Kidney epithelial cell (primary cell): ENCODE measurements at regions not wholly inside any gene's neighbourhood (a gene's known extent, or its start where the extent isn't known, plus 50 kb on each side); places are given as distances from the start of the nearest gene placed in this dataset.

Experiments used
- DNase-seq: peaks from one replicate; pipeline ENCODE4 v3.0.0-alpha.2; 2010; ENCODE audit warnings: low read depth
- H3K27me3 ChIP-seq: 2 replicates; pipeline ENCODE4 v1.6.0; 2011; ENCODE audit warnings: low read length; ENCODE audit not compliant: control insufficient read depth, insufficient read depth
- H3K36me3 ChIP-seq: 2 replicates; pipeline ENCODE4 v1.5.1; 2011; ENCODE audit warnings: low read length; ENCODE audit not compliant: control insufficient read depth, insufficient read depth
- H3K4me3 ChIP-seq: 2 replicates; pipeline ENCODE4 v1.5.1; 2011; ENCODE audit warnings: low read depth, mild to moderate bottlenecking, control low read depth, low read length
- CTCF ChIP-seq: IDR thresholded peaks from 2 replicates; pipeline ENCODE4 v1.5.1; 2011; ENCODE audit warnings: mild to moderate bottlenecking, moderate library complexity, low read length, control low read depth, inconsistent platforms; ENCODE audit not compliant: insufficient read depth, poor library complexity, severe bottlenecking

DNA sequence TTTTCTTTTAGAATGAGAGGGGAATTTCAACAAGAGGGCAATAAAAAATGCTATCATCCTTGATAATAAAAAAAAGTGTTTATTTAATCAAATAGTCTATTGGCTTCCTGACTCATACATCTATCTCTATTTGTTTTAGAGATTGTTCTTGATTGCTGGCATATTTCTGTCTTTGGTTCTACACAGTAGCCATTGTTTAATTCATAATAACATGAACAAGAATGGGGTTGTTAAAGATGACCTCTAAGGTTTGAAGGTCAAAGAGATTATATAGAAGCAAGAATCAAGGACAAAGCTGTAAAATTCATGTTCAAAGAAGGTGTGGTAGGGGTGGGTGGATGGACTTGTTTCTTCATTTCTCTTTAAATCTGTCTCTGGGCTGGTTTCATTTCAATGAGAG, 166.0 kb upstream of the KLF12 start:
- Histone ChIP-seq H3K36me3 (no peaks in the 10 kb centered on the region), H3K4me3 (no peak overlapping the region), H3K27me3 (no peaks in the 10 kb centered on the region)
- no peak for TF ChIP-seq CTCF
- DNase-seq = no peak

DNA sequence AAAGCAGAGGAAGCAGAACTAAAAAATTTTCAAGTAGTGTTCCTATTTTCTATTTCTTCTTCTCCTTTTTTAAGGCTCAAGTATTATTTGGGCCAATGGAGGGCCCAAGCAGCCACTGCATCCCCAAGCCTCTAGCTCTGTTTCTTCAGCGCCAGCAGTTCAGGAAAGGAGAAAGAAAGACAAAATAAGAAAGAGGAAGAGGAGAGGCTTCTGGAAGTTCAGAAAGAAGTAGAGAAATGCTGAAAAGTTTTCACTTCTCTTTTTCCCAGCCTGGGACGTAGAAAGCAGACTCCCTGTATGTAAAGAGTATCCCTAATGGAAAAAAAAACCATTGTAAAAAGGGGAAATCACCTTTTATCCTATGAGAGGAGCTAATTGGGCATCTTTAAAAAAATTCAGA, 165.5 kb upstream of the KLF12 start:
- no peak for TF ChIP-seq CTCF
- no peak for DNase-seq

GRCh38 chr13:74298923-74299322, 164.7 kb upstream of the KLF12 start:
- no peak for TF ChIP-seq CTCF
- no peaks in the 10 kb centered on the region for H3K36me3 ChIP-seq
- no peaks in the 10 kb centered on the region for H3K27me3 ChIP-seq
- no peak overlapping the region for H3K4me3 ChIP-seq
- no peak for DNase-seq

More for the DNA sequence above, 165.5 kb upstream of the KLF12 start:
- Histone ChIP-seq H3K27me3 (no peaks in the 10 kb centered on the region), H3K36me3 (no peaks in the 10 kb centered on the region), H3K4me3 (no peak overlapping the region)

DNA sequence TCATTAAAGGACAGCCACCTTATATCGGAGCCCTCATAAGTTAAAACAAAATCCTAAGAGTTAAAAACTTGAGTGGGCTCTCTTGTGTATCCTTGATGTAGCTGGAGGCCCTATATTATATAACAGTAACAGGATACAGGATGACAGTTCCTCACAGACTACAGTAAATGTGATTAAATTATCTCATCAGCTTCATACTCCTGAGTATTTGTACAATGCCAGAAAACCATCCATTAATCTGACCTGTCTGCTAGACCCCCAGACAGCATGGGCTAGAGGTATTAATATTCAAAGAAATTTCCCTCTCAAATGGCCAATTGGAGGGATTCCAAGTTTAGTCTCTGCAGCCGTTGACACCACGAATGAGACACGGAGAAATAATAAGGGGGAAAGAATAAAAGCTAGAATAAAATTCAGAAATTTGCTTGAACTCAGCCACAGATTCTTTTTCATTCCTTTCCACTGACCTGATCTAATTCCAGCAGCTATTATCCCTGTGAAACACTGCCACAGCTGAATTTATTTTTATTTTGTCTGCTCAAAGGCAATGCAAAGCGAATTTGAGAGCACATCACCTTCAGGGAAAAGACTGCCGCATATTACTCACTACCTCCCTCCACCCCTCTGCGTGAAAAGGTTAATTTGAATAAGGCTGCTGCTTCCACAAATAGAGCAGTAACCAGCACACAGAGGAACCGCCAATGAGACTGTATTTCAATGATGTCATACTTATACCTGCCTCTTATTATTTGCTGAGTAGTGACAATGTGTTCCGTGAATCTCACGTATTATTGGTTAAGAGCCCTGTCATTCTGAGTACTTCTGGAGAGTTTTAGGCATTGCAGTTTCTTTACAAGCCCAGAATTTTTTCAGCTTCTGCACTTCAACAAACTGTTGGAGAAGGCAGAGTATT, 155.9 kb upstream of the KLF12 start:
- Histone ChIP-seq H3K36me3 (no peaks in the 10 kb centered on the region), H3K27me3 (no peaks in the 10 kb centered on the region), H3K4me3 (no peak overlapping the region)
- peak; percentile 90 for DNase-seq
- TF ChIP-seq CTCF = no peak

GRCh38 chr13:74289107-74289506, 154.9 kb upstream of the KLF12 start:
- Histone ChIP-seq H3K36me3 (no peaks in the 10 kb centered on the region), H3K4me3 (no peak overlapping the region), H3K27me3 (no peaks in the 10 kb centered on the region)
- DNase-seq = no peak
- TF ChIP-seq CTCF = no peak
